ENCODE measurements at regions not wholly inside any gene's neighbourhood (a gene's known extent, or its start where the extent isn't known, plus 50 kb on each side); places are given as distances from the start of the nearest gene placed in this dataset.

DNA sequence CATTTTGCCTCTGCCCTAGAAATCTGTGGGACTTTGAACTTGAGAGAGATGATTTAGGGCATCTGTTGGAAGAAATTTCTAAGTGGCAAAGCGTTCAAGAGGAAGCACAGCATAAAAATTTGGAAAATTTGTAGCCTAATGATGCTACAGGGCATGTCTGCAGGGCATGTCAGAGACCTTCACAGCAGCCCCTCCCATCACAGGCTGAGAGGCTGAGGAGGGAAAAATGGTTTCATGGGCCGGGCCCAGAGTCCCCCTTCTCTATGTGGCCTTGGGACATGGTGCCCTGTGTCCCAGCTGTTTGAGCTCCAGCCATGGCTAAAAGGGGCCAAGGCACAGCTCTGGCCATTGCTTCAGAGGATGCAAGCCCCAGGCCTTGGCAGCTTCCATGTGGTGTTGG, 203.0 kb downstream of the STK31 start:
- Histone ChIP-seq H3K9ac (ENCODE audit: control insufficient read depth, extremely low read depth, insufficient read depth, low read length) (no peak overlapping the region), H3K36me3 (ENCODE audit: control insufficient read depth in 2 of 2, extremely low read depth in 1 of 2, insufficient read depth in 2 of 2, low read length in 2 of 2) (no peaks in the 10 kb centered on the region), H2AFZ (ENCODE audit: control insufficient read depth, low read length) (no peak overlapping the region), H3K4me2 (ENCODE audit: control insufficient read depth, extremely low read depth, insufficient read depth, low read depth, low read length) (no peak overlapping the region), H3K4me3 (ENCODE audit: control insufficient read depth in 2 of 3, extremely low read depth in 1 of 3, insufficient read depth in 2 of 3, low read depth in 1 of 3, low read length in 3 of 3) (no peak overlapping the region), H3K9me1 (ENCODE audit: control insufficient read depth, extremely low read depth, insufficient read depth, low read length) (no peaks in the 10 kb centered on the region), H3K27me3 (ENCODE audit: control insufficient read depth, extremely low read depth, insufficient read depth, low read length) (no peaks in the 10 kb centered on the region), H4K20me1 (ENCODE audit: control insufficient read depth, extremely low read depth, insufficient read depth, low read length) (no peaks in the 10 kb centered on the region), H3K4me1 (ENCODE audit: control insufficient read depth, extremely low read depth, insufficient read depth, low read length) (no peaks in the 10 kb centered on the region), H3K79me2 (ENCODE audit: control insufficient read depth, insufficient read depth, low read length) (no peaks in the 10 kb centered on the region), H3K27ac (ENCODE audit: control insufficient read depth, insufficient read depth, low read length) (no peak overlapping the region), H3K9me3 (ENCODE audit: control insufficient read depth, low read depth, low read length) (no peaks in the 10 kb centered on the region)
- FAIRE-seq: no peak
- no peak for DNase-seq (ENCODE audit: low read depth, low spot score)
- TF ChIP-seq, protein P1, sequence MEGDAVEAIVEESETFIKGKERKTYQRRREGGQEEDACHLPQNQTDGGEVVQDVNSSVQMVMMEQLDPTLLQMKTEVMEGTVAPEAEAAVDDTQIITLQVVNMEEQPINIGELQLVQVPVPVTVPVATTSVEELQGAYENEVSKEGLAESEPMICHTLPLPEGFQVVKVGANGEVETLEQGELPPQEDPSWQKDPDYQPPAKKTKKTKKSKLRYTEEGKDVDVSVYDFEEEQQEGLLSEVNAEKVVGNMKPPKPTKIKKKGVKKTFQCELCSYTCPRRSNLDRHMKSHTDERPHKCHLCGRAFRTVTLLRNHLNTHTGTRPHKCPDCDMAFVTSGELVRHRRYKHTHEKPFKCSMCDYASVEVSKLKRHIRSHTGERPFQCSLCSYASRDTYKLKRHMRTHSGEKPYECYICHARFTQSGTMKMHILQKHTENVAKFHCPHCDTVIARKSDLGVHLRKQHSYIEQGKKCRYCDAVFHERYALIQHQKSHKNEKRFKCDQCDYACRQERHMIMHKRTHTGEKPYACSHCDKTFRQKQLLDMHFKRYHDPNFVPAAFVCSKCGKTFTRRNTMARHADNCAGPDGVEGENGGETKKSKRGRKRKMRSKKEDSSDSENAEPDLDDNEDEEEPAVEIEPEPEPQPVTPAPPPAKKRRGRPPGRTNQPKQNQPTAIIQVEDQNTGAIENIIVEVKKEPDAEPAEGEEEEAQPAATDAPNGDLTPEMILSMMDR (optimal IDR thresholded peaks at IDR 0.05 in 1 of 3, IDR thresholded peaks at IDR 0.05 in 1 of 3, conservative IDR thresholded peaks at IDR 0.05 in 1 of 3; ENCODE audit: extremely low read depth in 1 of 3, insufficient read depth in 2 of 3, low read length in 3 of 3): no peak
- TF ChIP-seq EZH2 (IDR thresholded peaks at IDR 0.05; ENCODE audit: low read length): no peak
- dilution Hi-C loops (cut with MboI; ENCODE audit: extremely low pct_ligation_motif_present, low sequenced_read_pairs): no loop called here

DNA sequence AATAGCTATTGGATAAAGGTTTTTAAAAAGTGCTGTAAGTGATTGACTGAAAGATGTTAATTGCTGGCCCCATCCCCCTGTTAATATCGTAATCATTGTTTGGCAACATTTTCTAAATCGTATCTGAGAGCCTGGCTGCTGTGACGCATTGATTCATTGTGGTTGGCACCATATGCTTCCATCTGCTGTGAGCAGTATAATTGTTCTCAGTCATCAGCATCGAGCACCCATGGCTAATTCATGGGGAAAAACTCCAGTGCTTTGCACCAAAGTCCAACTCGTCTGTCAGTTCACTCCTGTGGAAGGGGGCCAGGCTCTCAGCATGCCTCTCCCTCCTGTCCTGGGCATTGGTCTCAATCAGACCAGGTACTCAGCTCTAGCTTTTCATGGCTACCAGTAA, 205.2 kb downstream of the STK31 start:
- dilution Hi-C loops (cut with MboI; ENCODE audit: extremely low pct_ligation_motif_present, low sequenced_read_pairs): no loop called here
- Histone ChIP-seq H3K27ac (ENCODE audit: control insufficient read depth, insufficient read depth, low read length) (no peak overlapping the region), H3K4me3 (ENCODE audit: control insufficient read depth in 2 of 3, extremely low read depth in 1 of 3, insufficient read depth in 2 of 3, low read depth in 1 of 3, low read length in 3 of 3) (no peak overlapping the region), H2AFZ (ENCODE audit: control insufficient read depth, low read length) (no peak overlapping the region), H3K9ac (ENCODE audit: control insufficient read depth, extremely low read depth, insufficient read depth, low read length) (no peak overlapping the region), H3K27me3 (ENCODE audit: control insufficient read depth, extremely low read depth, insufficient read depth, low read length) (no peaks in the 10 kb centered on the region), H3K9me1 (ENCODE audit: control insufficient read depth, extremely low read depth, insufficient read depth, low read length) (no peaks in the 10 kb centered on the region), H3K79me2 (ENCODE audit: control insufficient read depth, insufficient read depth, low read length) (no peaks in the 10 kb centered on the region), H3K4me1 (ENCODE audit: control insufficient read depth, extremely low read depth, insufficient read depth, low read length) (no peaks in the 10 kb centered on the region), H4K20me1 (ENCODE audit: control insufficient read depth, extremely low read depth, insufficient read depth, low read length) (no peaks in the 10 kb centered on the region), H3K9me3 (ENCODE audit: control insufficient read depth, low read depth, low read length) (no peaks in the 10 kb centered on the region), H3K36me3 (ENCODE audit: control insufficient read depth in 2 of 2, extremely low read depth in 1 of 2, insufficient read depth in 2 of 2, low read length in 2 of 2) (no peaks in the 10 kb centered on the region), H3K4me2 (ENCODE audit: control insufficient read depth, extremely low read depth, insufficient read depth, low read depth, low read length) (no peak overlapping the region)
- DNase-seq (ENCODE audit: low read depth, low spot score): no peak
- FAIRE-seq: no peak
- TF ChIP-seq, protein P1 (optimal IDR thresholded peaks at IDR 0.05 in 1 of 3, IDR thresholded peaks at IDR 0.05 in 1 of 3, conservative IDR thresholded peaks at IDR 0.05 in 1 of 3; ENCODE audit: extremely low read depth in 1 of 3, insufficient read depth in 2 of 3, low read length in 3 of 3): no peak
- no peak for TF ChIP-seq EZH2 (IDR thresholded peaks at IDR 0.05; ENCODE audit: low read length)
